HEK293 (cell line): ENCODE measurements at regions not wholly inside any gene's neighbourhood (a gene's known extent, or its start where the extent isn't known, plus 50 kb on each side); places are given as distances from the start of the nearest gene placed in this dataset.

Experiments
- TF ChIP-seq, protein P1 (sequence below): fragments of 450-650 bp; formaldehyde crosslinking; IDR thresholded peaks from 2 replicates; pipeline ENCODE4 v1.5.1; 2016; ENCODE audit warnings: missing biosample characterization, missing genetic modification characterization
- TF ChIP-seq, protein P2 (sequence below): fragments of 450-650 bp; formaldehyde crosslinking; IDR thresholded peaks from 2 replicates; pipeline ENCODE4 v1.5.1; 2016; ENCODE audit warnings: missing biosample characterization, missing genetic modification characterization

DNA sequence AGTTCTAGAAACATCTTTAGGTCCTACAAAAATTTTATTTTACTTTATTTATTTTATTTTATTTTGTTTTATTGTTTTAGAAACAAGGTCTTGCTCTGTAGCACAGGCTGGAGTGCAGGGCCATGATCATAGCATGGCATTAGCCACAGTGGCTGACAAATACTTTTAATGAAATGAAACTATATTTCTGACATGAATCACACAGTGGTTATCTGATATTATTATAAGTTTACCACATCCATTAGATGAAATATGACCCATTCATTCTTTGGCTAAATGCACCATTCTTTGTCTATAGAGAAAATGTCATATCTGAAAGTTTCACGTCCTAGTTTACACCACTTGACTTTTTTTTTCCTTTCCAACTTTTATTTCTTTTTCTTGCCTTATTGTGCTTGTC is 613.4 kb upstream of the ADAMTS5 start:
- TF ChIP-seq, protein P1, sequence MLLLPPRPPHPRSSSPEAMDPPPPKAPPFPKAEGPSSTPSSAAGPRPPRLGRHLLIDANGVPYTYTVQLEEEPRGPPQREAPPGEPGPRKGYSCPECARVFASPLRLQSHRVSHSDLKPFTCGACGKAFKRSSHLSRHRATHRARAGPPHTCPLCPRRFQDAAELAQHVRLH (tag by site-specific recombination): no peak
- TF ChIP-seq, protein P2, sequence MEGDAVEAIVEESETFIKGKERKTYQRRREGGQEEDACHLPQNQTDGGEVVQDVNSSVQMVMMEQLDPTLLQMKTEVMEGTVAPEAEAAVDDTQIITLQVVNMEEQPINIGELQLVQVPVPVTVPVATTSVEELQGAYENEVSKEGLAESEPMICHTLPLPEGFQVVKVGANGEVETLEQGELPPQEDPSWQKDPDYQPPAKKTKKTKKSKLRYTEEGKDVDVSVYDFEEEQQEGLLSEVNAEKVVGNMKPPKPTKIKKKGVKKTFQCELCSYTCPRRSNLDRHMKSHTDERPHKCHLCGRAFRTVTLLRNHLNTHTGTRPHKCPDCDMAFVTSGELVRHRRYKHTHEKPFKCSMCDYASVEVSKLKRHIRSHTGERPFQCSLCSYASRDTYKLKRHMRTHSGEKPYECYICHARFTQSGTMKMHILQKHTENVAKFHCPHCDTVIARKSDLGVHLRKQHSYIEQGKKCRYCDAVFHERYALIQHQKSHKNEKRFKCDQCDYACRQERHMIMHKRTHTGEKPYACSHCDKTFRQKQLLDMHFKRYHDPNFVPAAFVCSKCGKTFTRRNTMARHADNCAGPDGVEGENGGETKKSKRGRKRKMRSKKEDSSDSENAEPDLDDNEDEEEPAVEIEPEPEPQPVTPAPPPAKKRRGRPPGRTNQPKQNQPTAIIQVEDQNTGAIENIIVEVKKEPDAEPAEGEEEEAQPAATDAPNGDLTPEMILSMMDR (tag by site-specific recombination): no peak
